ENCODE measurements at regions not wholly inside any gene's neighbourhood (a gene's known extent, or its start where the extent isn't known, plus 50 kb on each side); places are given as distances from the start of the nearest gene placed in this dataset.

- no peak overlapping the region for H3K9ac ChIP-seq (ENCODE audit: low read depth, low read length, poor library complexity, severe bottlenecking)
- no peaks in the 10 kb centered on the region for H3K9me3 ChIP-seq (ENCODE audit: insufficient read depth, low read depth, low read length)
- H3K4me1 ChIP-seq (ENCODE audit: insufficient read depth, low read length, poor library complexity, severe bottlenecking): no peaks in the 10 kb centered on the region
- no peak overlapping the region for H3K4me2 ChIP-seq (ENCODE audit: low read depth, low read length, poor library complexity, severe bottlenecking)
- H4K20me1 ChIP-seq (ENCODE audit: insufficient read depth, low read length, poor library complexity, severe bottlenecking): no peaks in the 10 kb centered on the region
- H3K9me2 ChIP-seq (replicated peaks; ENCODE audit: low read depth, low read length): no peaks in the 10 kb centered on the region; the same call in 1 of the 2 replicates
- no peaks in the 10 kb centered on the region for H3K36me3 ChIP-seq (ENCODE audit: insufficient read depth, low read length)
- TF ChIP-seq CTCF (conservative IDR thresholded peaks at IDR 0.05; ENCODE audit: low read length): no peak
- no peak for TF ChIP-seq EZH2phosphoT487 (IDR thresholded peaks at IDR 0.05; ENCODE audit: borderline replicate concordance)
- no peaks in the 10 kb centered on the region for H3F3A ChIP-seq (ENCODE audit: low read depth)
- H3K4me3 ChIP-seq (ENCODE audit: low read length, poor library complexity, severe bottlenecking): no peak overlapping the region
- no peaks in the 10 kb centered on the region for H3K79me2 ChIP-seq (ENCODE audit: insufficient read depth, low read length)
- no peak overlapping the region for H2AFZ ChIP-seq (ENCODE audit: low read length)
- H3K27me3 ChIP-seq (ENCODE audit: insufficient read depth, low read length, poor library complexity, severe bottlenecking): no peaks in the 10 kb centered on the region
These were observed 82.4 kb downstream of the MAFB start for GRCh38 chr20:40606660-40607059.

GRCh38 chr20:40606237-40606636 lies 82.8 kb downstream of the MAFB start:
- Histone ChIP-seq H3K9me3 (ENCODE audit: insufficient read depth, low read depth, low read length) (no peaks in the 10 kb centered on the region), H2AFZ (ENCODE audit: low read length) (no peak overlapping the region), H3K9me2 (replicated peaks; ENCODE audit: low read depth, low read length) (no peaks in the 10 kb centered on the region; the same call in 1 of the 2 replicates), H3K36me3 (ENCODE audit: insufficient read depth, low read length) (no peaks in the 10 kb centered on the region), H3K9ac (ENCODE audit: low read depth, low read length, poor library complexity, severe bottlenecking) (no peak overlapping the region), H3K79me2 (ENCODE audit: insufficient read depth, low read length) (no peaks in the 10 kb centered on the region), H3F3A (ENCODE audit: low read depth) (no peaks in the 10 kb centered on the region), H4K20me1 (ENCODE audit: insufficient read depth, low read length, poor library complexity, severe bottlenecking) (no peaks in the 10 kb centered on the region), H3K4me3 (ENCODE audit: low read length, poor library complexity, severe bottlenecking) (no peak overlapping the region), H3K4me1 (ENCODE audit: insufficient read depth, low read length, poor library complexity, severe bottlenecking) (no peaks in the 10 kb centered on the region), H3K4me2 (ENCODE audit: low read depth, low read length, poor library complexity, severe bottlenecking) (no peak overlapping the region), H3K27me3 (ENCODE audit: insufficient read depth, low read length, poor library complexity, severe bottlenecking) (no peaks in the 10 kb centered on the region)
- TF ChIP-seq EZH2phosphoT487 (IDR thresholded peaks at IDR 0.05; ENCODE audit: borderline replicate concordance) (no peak), CTCF (conservative IDR thresholded peaks at IDR 0.05; ENCODE audit: low read length) (no peak)

- Histone ChIP-seq H3K9ac (ENCODE audit: low read depth, low read length, poor library complexity, severe bottlenecking) (no peak overlapping the region), H3F3A (ENCODE audit: low read depth) (no peaks in the 10 kb centered on the region), H3K36me3 (ENCODE audit: insufficient read depth, low read length) (no peaks in the 10 kb centered on the region), H2AFZ (ENCODE audit: low read length) (no peak overlapping the region), H3K9me3 (ENCODE audit: insufficient read depth, low read depth, low read length) (0 out of 2 replicates have a peak, but pooled peaks cover under 1% of the 10 kb centered on the region), H3K4me1 (ENCODE audit: insufficient read depth, low read length, poor library complexity, severe bottlenecking) (no peaks in the 10 kb centered on the region), H3K4me2 (ENCODE audit: low read depth, low read length, poor library complexity, severe bottlenecking) (no peak overlapping the region), H3K27me3 (ENCODE audit: insufficient read depth, low read length, poor library complexity, severe bottlenecking) (no peaks in the 10 kb centered on the region), H4K20me1 (ENCODE audit: insufficient read depth, low read length, poor library complexity, severe bottlenecking) (no peaks in the 10 kb centered on the region), H3K79me2 (ENCODE audit: insufficient read depth, low read length) (no peaks in the 10 kb centered on the region), H3K9me2 (replicated peaks; ENCODE audit: low read depth, low read length) (no peaks in the 10 kb centered on the region), H3K4me3 (ENCODE audit: low read length, poor library complexity, severe bottlenecking) (no peak overlapping the region)
- TF ChIP-seq CTCF (conservative IDR thresholded peaks at IDR 0.05; ENCODE audit: low read length) (no peak), EZH2phosphoT487 (IDR thresholded peaks at IDR 0.05; ENCODE audit: borderline replicate concordance) (no peak)
These were observed 84.6 kb downstream of the MAFB start for GRCh38 chr20:40604416-40604815.
